Activated effector memory CD4-positive, alpha-beta T cell treated with anti-CD3 and anti-CD28 coated beads, Interleukin-2, amount 50 U/mL, for 16 hours (primary cell): ENCODE measurements at regions not wholly inside any gene's neighbourhood (a gene's known extent, or its start where the extent isn't known, plus 50 kb on each side); places are given as distances from the start of the nearest gene placed in this dataset.
A peak's percentile ranks its signal among the peaks of the same experiment; 100 is the strongest.
"Not testable (repeated sequence)": the region's sequence is repeated elsewhere in the genome, so short reads cannot be mapped to it uniquely, and the experiment has no call there.

ENCODE experiments used
- DNase-seq: peaks from one replicate; pipeline ENCODE4 v3.0.0-alpha.2; 2020

DNA sequence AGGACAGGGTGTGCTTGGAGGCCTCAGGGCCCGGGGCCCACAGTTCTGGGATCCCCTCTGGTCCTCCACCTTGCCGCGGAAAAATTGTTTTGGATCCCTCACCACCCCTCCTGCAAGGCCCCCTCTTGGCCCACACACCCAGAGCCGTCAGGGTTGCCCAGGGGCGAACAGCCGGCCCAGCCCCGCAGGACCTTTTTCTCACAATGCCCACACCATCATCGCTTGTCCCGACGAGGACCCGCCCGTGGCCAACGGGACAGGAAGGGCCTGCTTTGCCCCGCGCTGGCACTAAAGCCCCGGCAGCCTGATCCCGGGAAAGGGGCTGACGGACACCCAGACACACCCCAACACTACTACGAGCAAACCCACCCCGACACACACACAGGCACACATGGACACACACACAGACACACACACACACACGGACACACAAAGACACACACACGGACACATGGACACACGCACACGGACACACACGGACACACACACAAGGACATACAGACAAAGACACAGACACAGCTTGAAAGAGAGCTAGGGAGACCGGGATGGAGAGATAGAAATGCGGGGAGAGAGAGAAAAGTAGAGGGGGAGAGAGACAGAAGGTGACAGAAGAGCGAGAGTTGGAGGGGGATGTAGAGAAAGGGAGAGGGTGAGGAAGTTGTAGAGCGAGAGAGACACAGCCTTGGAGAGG lies 1493.5 kb upstream of the DEFB115 start:
- no peak for DNase-seq

DNA sequence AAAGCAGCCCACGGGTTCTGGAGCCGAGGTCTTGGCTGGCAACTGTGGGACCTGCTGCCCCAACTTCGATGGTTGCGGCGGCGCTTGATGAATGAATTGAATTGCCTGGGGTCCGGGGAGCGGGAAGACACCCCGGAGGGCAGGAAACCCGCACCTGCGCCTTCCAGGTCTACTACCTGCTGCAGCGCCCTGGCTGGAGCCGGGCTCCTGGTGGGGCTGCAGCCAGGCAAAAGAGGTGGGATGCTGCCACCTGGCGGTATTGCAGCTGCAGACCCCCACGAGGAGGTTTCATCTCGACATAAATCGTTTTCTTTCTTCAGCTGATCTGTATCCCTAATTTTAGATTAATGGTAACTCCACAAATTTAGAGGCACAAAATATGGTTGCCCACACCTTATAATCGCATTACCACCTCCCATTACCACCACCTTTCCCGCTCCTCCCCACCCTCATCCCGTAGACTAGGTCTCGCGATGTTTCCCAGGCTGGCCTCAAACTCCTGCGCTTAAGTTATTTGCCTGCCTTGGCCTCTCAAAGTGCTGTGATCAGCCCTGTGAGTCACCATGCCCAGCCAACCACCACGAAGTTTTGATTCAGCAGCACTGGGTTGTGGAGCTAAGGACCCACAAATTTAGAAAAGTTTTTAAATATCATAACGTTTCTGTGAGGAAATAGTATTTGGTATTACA lies 1492.4 kb upstream of the DEFB115 start:
- peak; percentile 75 for DNase-seq

DNA sequence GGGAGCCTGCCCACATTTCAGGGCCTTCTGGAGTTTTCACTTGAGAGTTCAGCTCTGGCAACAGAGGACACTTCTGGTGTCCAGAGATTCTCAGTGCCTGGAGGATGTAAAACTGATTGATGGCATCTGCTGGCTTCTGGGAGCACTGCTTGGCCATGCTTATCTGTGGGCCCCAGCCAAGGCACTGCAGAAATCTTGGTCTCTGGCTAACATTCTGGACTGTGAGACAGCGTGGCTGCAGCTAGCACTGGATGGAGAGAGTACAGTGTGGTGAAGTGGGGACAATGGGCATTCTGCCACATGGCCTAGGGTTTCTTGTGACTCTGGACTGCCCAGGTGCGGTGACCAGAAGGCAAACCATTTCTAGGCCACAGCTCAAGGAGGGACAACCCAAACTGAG lies 1479.4 kb upstream of the DEFB115 start:
- not testable (repeated sequence) for DNase-seq

GRCh38 chr20:29781217-29781616 lies 1476.2 kb upstream of the DEFB115 start:
- not testable (repeated sequence) for DNase-seq

- DNase-seq = not testable (repeated sequence)
These were observed 1475.6 kb upstream of the DEFB115 start for GRCh38 chr20:29781891-29782290.

- not testable (repeated sequence) for DNase-seq
These were observed 1470.0 kb upstream of the DEFB115 start for GRCh38 chr20:29787456-29787855.

GRCh38 chr20:29790510-29790909 lies 1467.0 kb upstream of the DEFB115 start:
- no peak for DNase-seq

DNA sequence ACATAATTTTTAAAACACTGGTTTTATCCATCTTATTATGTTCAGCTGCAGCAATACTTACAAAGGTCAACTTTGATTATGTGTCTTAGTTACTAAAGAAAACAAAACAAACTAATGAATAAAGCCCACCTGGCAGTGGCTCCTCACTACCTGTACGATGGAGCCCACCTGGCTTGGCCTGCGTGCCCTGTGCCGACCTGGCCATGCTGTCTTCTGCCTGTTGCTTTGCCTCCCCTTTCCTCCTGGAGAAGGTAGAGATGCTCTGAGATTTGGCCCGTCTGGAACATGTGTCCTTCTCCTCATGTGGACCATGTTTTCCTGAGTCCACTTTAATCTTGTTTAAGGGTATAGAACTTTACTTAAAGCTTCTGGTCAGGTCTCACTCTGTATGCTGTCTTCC lies 1426.0 kb upstream of the DEFB115 start:
- not testable (repeated sequence) for DNase-seq

GRCh38 chr20:29868014-29868413 lies 1389.5 kb upstream of the DEFB115 start:
- DNase-seq = not testable (repeated sequence)

- not testable (repeated sequence) for DNase-seq
These were observed 1388.8 kb upstream of the DEFB115 start for GRCh38 chr20:29868688-29869087.

DNA sequence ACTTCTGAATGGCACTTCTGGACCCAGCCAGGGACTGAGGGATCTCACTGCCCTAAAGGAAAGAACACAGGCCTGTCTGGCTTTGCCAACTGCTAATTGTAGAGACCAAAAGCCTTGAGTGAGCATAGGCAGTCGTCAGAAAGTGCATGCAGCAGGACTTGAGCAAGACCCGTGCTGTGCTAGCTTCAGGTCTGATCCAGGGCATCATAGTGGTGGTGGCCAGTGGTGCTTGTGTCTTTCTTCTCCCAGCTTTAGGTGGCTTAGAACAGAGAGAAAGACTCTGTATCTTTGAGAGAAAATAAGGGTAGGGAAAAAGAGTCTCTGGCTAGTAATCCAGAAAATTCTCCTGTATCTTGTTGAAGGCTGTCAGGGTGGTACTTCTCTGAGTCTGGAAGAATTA lies 1385.6 kb upstream of the DEFB115 start:
- peak; percentile 53 for DNase-seq

- DNase-seq = peak; percentile 73
These were observed 1383.5 kb upstream of the DEFB115 start for GRCh38 chr20:29873946-29874345.

- DNase-seq = peak; percentile 58
These were observed 1382.8 kb upstream of the DEFB115 start for GRCh38 chr20:29874476-29875202.

DNA sequence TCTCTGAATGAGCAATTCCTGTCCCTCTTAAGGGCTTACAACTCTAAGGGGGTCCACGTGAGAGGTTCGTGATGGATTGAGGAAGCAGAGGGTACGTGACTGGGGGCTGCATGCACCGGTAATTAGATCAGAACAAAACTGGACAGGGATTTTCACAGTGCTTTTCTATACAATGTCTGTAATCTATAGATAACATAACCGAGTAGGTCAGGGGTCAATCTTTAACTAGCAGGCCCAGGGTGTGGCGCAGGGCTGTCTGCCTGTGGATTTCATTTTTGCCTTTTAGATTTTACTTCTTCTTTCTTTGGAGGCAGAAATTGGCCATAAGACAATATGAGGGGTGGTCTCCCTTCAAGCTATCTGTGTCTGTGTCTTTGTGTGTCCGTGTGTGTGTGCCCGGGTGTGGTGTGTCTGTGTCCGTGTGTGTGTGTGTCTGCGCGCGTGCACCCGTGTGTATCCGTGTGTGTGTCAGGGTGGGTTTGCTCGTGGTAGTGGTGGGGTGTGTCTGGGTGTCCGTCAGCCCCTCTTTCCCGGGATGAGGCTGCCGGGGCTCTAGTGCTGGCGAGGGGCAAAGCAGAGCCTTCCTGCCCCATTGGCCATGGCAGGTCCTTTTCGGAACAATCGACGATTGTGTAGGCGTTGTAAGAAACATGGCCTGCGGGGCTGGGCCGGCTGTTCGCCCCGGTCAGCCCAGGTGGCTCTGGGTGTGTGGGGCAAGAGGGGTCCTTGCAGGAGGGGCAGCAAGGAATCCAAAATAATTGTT lies 1382.0 kb upstream of the DEFB115 start:
- DNase-seq = peak; percentile 62

GRCh38 chr20:29876084-29876910 lies 1381.2 kb upstream of the DEFB115 start:
- peak; percentile 60 for DNase-seq

- peak; percentile 63 for DNase-seq
These were observed 1380.6 kb upstream of the DEFB115 start for GRCh38 chr20:29876911-29877285.

DNA sequence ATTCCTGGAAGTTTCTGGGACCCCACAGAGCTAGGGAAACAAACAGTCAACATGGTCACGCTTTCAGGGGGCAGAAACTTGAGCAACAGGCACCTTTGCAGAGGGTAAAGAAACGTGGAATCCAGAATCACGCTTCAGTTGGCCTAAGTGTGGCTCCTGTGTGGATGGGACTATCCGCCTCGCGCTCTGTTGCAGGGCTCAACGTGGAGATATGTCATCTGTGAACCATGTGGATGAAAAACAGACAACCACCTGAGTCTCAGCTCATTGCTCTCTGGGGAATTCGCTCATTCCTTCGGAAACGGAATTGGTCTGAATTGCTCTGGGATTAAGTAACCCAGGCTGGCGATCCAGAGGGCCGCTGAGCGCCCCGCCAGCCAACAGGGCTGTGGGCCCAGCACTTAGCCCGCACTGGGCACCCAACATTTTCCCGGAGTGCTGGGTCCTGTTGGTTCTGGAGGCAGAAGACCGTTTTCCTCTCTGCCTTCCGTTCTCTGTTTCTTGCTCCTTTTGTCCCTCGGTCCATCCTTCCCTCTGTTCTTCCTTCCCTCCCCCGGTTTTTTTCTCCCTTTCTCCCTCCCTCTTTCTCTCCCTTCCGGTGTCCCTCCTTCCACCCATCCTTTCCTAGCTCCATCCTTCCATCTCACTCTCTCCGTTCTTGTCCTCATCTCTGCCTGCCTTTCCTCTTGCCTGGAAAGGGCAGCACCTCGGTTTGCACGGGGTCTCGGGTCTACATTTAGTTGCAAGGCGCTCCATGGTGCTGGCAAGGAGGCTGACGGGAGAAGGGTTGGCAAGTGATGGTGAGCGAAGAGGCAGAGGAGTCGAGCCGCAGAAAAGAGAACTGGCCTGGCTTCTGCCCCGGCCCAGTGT lies 1379.8 kb upstream of the DEFB115 start:
- DNase-seq = peak; percentile 53

DNA sequence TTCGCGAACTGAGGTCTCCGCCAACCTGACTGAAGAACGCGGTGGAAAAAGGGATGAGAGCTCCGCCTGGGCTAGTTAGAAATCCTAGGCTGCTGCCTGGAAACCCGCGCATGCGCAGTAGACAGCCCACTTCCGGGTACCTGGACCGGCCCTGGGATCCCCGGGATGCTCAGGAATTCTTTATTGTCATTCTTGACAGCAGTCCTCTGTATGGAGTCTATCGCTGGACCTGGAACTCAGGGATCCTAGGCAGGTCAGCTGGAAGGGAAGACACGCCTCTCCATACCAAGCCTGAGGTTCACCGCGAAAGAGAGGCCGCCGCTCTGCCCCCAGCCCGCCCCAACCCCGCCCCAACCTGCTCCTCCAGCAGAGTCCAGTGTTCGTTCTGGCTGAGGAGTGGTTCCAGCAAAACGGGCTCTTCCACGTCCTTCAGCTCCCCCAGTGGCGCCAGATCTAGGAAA lies 1379.2 kb upstream of the DEFB115 start:
- peak; percentile 70 for DNase-seq

GRCh38 chr20:29878777-29879442 lies 1378.6 kb upstream of the DEFB115 start:
- peak; percentile 68 for DNase-seq

GRCh38 chr20:29881107-29881506 lies 1376.4 kb upstream of the DEFB115 start:
- DNase-seq = peak; percentile 50
